Type B pancreatic cell (in vitro differentiated cells): ENCODE measurements at regions not wholly inside any gene's neighbourhood (a gene's known extent, or its start where the extent isn't known, plus 50 kb on each side); places are given as distances from the start of the nearest gene placed in this dataset.

ENCODE experiments used
- DNase-seq: peaks from one replicate; pipeline ENCODE4 v3.0.0; 2021; ENCODE audit warnings: mixed read lengths; ENCODE audit not compliant: unreplicated experiment; ENCODE audit errors: extremely low spot score
- H3K27ac Mint-ChIP-seq: 2 replicates; pipeline ENCODE4 v1.8.0; 2021; ENCODE audit warnings: mild to moderate bottlenecking, mixed read lengths
- H3K27me3 Mint-ChIP-seq: 2 replicates; pipeline ENCODE4 v1.8.0; 2021; ENCODE audit warnings: mixed read lengths
- H3K36me3 Mint-ChIP-seq: 2 replicates; pipeline ENCODE4 v1.8.0; 2021; ENCODE audit warnings: mixed read lengths
- H3K4me1 Mint-ChIP-seq: one replicate; pipeline ENCODE4 v1.8.0; 2021; ENCODE audit warnings: mixed read lengths; ENCODE audit not compliant: unreplicated experiment
- H3K4me3 Mint-ChIP-seq: 2 replicates; pipeline ENCODE4 v1.8.0; 2021; ENCODE audit warnings: mild to moderate bottlenecking, mixed read lengths
- H3K9me3 Mint-ChIP-seq: 2 replicates; pipeline ENCODE4 v1.8.0; 2021; ENCODE audit warnings: mixed read lengths
- TF ChIP-seq, protein P1 (sequence below): fragments of 200-600 bp; sonication (generic); conservative IDR thresholded peaks from 2 replicates; pipeline ENCODE4 v1.5.0; 2021; ENCODE audit warnings: antibody characterized with exemption, mild to moderate bottlenecking

DNA sequence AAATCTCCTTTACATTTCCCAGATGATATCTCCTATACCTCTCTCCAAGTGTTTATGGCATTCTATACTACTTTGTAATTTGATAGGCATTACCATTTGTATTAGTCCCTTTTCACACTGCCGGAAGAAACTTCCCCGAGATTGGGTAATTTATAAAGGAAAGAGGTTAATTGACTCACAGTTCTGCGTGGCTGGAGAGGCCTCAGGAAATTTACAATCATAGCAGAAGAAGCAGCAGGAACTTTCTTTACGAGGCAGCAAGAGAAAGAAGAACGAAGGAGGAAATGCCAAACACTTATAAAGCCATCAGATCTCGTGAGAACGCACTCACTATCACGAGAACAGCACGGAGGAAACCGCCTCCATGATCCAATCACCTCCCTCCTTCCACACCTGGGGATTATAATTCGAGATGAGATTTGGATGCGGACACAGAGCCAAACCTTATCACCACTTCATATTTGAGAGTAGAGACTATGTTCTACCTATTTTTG lies 1194.6 kb downstream of the SORCS1 start:
- H3K4me3 Mint-ChIP-seq, result no peak overlapping the region
- H3K4me1 Mint-ChIP-seq, result peaks cover 57% of the 10 kb centered on the region
- no peaks in the 10 kb centered on the region for H3K36me3 Mint-ChIP-seq
- peaks cover 3% of the 10 kb centered on the region for H3K27me3 Mint-ChIP-seq
- DNase-seq, result no peak
- TF ChIP-seq, protein P1, sequence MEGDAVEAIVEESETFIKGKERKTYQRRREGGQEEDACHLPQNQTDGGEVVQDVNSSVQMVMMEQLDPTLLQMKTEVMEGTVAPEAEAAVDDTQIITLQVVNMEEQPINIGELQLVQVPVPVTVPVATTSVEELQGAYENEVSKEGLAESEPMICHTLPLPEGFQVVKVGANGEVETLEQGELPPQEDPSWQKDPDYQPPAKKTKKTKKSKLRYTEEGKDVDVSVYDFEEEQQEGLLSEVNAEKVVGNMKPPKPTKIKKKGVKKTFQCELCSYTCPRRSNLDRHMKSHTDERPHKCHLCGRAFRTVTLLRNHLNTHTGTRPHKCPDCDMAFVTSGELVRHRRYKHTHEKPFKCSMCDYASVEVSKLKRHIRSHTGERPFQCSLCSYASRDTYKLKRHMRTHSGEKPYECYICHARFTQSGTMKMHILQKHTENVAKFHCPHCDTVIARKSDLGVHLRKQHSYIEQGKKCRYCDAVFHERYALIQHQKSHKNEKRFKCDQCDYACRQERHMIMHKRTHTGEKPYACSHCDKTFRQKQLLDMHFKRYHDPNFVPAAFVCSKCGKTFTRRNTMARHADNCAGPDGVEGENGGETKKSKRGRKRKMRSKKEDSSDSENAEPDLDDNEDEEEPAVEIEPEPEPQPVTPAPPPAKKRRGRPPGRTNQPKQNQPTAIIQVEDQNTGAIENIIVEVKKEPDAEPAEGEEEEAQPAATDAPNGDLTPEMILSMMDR, result no peak
- H3K27ac Mint-ChIP-seq, result no peak overlapping the region
- no peaks in the 10 kb centered on the region for H3K9me3 Mint-ChIP-seq

GRCh38 chr10:105968666-105969065 lies 1195.8 kb downstream of the SORCS1 start:
- Mint-ChIP-seq H3K4me1 (peaks cover 55% of the 10 kb centered on the region), H3K9me3 (no peaks in the 10 kb centered on the region), H3K27ac (no peak overlapping the region), H3K36me3 (no peaks in the 10 kb centered on the region), H3K4me3 (no peak overlapping the region), H3K27me3 (peaks cover 3% of the 10 kb centered on the region)
- TF ChIP-seq, protein P1, result no peak
- DNase-seq, result no peak

GRCh38 chr10:105967256-105967655 lies 1197.2 kb downstream of the SORCS1 start:
- TF ChIP-seq, protein P1, result no peak
- DNase-seq, result no peak
- no peak overlapping the region for H3K27ac Mint-ChIP-seq
- no peaks in the 10 kb centered on the region for H3K9me3 Mint-ChIP-seq
- no peaks in the 10 kb centered on the region for H3K36me3 Mint-ChIP-seq
- H3K4me1 Mint-ChIP-seq, result peaks cover 50% of the 10 kb centered on the region
- H3K27me3 Mint-ChIP-seq, result peaks cover 3% of the 10 kb centered on the region
- no peak overlapping the region for H3K4me3 Mint-ChIP-seq

DNA sequence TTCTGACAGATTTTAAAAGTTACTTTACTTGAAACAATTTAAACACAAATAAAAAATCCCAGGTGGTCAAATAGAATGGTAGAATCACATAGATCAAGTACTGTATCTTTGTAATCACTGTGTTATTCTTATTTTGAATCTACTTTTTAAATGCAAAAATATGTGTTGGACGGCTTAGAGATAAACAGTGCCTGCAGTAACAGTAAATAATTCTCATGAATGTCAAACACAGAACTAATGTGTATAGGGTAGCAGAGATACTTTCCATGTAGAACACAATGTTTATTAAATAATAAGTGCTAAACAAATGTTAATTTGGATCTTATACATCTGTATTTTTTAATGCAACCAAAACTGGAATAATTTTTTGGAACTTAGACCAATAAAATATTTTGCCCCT lies 1199.4 kb downstream of the SORCS1 start:
- no peaks in the 10 kb centered on the region for H3K36me3 Mint-ChIP-seq
- DNase-seq, result no peak
- no peak overlapping the region for H3K27ac Mint-ChIP-seq
- TF ChIP-seq, protein P1, result no peak
- H3K4me3 Mint-ChIP-seq, result no peak overlapping the region
- no peaks in the 10 kb centered on the region for H3K27me3 Mint-ChIP-seq
- H3K4me1 Mint-ChIP-seq, result peaks cover 40% of the 10 kb centered on the region
- no peaks in the 10 kb centered on the region for H3K9me3 Mint-ChIP-seq

- Mint-ChIP-seq H3K4me3 (no peak overlapping the region), H3K36me3 (no peaks in the 10 kb centered on the region)
These were observed 1200.5 kb downstream of the SORCS1 start for GRCh38 chr10:105964009-105964408.

More at GRCh38 chr10:105964009-105964408, 1200.5 kb downstream of the SORCS1 start:
- TF ChIP-seq, protein P1, result no peak
- Mint-ChIP-seq H3K9me3 (no peaks in the 10 kb centered on the region), H3K27ac (no peak overlapping the region), H3K27me3 (no peaks in the 10 kb centered on the region), H3K4me1 (peaks cover 30% of the 10 kb centered on the region)
- no peak for DNase-seq
